Nephron progenitor cell (in vitro differentiated cells): ENCODE measurements at regions not wholly inside any gene's neighbourhood (a gene's known extent, or its start where the extent isn't known, plus 50 kb on each side); places are given as distances from the start of the nearest gene placed in this dataset.
"Not testable (repeated sequence)": the region's sequence is repeated elsewhere in the genome, so short reads cannot be mapped to it uniquely, and the experiment has no call there.

ENCODE experiments used
- DNase-seq: peaks from one replicate; pipeline ENCODE4 v3.0.0; 2021
- H3K27ac Mint-ChIP-seq: 2 replicates; pipeline ENCODE4 v1.8.0; 2021; ENCODE audit warnings: mild to moderate bottlenecking, moderate library complexity, mixed read lengths
- H3K27me3 Mint-ChIP-seq: 2 replicates; pipeline ENCODE4 v1.8.0; 2021; ENCODE audit warnings: mild to moderate bottlenecking, low read depth, mixed read lengths; ENCODE audit not compliant: poor library complexity
- H3K36me3 Mint-ChIP-seq: 2 replicates; pipeline ENCODE4 v1.8.0; 2021; ENCODE audit warnings: low read depth, mixed read lengths
- H3K4me1 Mint-ChIP-seq: 2 replicates; pipeline ENCODE4 v1.8.0; 2021; ENCODE audit warnings: mixed read lengths
- H3K4me3 Mint-ChIP-seq: 2 replicates; pipeline ENCODE4 v1.8.0; 2021; ENCODE audit warnings: mild to moderate bottlenecking, moderate library complexity, mixed read lengths
- H3K9me3 Mint-ChIP-seq: 2 replicates; pipeline ENCODE4 v1.8.0; 2021; ENCODE audit warnings: mild to moderate bottlenecking, moderate library complexity, mixed read lengths
- CTCF ChIP-seq: fragments of 200-600 bp; sonication (generic); IDR thresholded peaks from 2 replicates; pipeline ENCODE4 v1.5.0; 2021; ENCODE audit warnings: antibody characterized with exemption

DNA sequence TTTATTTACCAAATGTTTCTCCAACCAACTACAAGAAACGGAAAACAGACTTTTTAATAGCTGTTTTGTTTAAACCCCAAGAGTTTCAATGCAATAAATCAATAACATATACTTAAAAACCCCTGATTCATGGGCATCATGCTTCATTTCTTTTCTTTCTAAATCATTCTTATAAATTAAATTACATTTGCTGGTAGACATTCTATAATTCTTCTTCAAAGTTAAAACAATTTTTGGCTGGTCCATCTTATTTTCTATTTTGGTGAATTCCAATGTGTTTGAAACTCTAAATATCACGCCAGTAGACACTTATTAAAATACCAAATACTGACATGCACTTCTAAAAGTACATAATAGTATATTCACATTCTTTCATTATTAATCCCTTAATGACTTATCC is 408.6 kb downstream of the LIG4 start:
- Mint-ChIP-seq H3K27ac (no peak overlapping the region), H3K4me1 (peaks cover 7% of the 10 kb centered on the region), H3K4me3 (no peak overlapping the region), H3K9me3 (no peaks in the 10 kb centered on the region), H3K27me3 (no peaks in the 10 kb centered on the region), H3K36me3 (no peaks in the 10 kb centered on the region)
- no peak for TF ChIP-seq CTCF
- DNase-seq, result no peak

GRCh38 chr13:107803822-107804495 is 411.4 kb downstream of the LIG4 start:
- Mint-ChIP-seq H3K4me1 (peaks cover 7% of the 10 kb centered on the region), H3K27me3 (no peaks in the 10 kb centered on the region), H3K4me3 (no peak overlapping the region), H3K36me3 (no peaks in the 10 kb centered on the region), H3K27ac (peak overlapping the region; percentile 35), H3K9me3 (no peaks in the 10 kb centered on the region)
- DNase-seq, result no peak
- TF ChIP-seq CTCF, result no peak

DNA sequence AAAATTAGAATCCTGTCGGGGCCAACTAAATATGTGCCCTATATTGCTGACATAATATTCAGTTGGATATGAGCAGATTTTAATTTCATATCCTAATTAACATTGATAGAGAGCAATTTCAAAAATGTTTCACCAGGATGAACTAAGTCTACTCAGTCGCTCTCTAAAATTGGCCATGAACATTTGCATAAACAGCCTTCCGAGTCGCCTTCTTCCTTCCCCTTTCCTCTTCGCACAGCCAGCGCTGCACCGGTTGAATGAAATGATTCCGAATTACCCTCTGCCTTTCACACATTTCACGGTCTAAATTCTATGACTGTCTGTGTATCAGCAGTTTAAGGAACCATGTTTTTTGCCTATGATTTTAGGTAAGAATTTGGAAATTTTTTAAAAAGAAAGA is 413.7 kb downstream of the LIG4 start:
- H3K27me3 Mint-ChIP-seq, result peaks cover 4% of the 10 kb centered on the region
- peaks cover 7% of the 10 kb centered on the region for H3K4me1 Mint-ChIP-seq
- no peak overlapping the region for H3K4me3 Mint-ChIP-seq
- H3K27ac Mint-ChIP-seq, result peak overlapping the region; percentile 90
- H3K9me3 Mint-ChIP-seq, result no peaks in the 10 kb centered on the region
- H3K36me3 Mint-ChIP-seq, result no peaks in the 10 kb centered on the region
- no peak for TF ChIP-seq CTCF
- no peak for DNase-seq

- H3K27ac Mint-ChIP-seq, result no peak overlapping the region
- peaks cover 2% of the 10 kb centered on the region for H3K4me1 Mint-ChIP-seq
- no peak overlapping the region for H3K4me3 Mint-ChIP-seq
- no peaks in the 10 kb centered on the region for H3K9me3 Mint-ChIP-seq
- no peaks in the 10 kb centered on the region for H3K36me3 Mint-ChIP-seq
- DNase-seq, result no peak
- H3K27me3 Mint-ChIP-seq, result peaks cover 6% of the 10 kb centered on the region
- no peak for TF ChIP-seq CTCF
Observed at GRCh38 chr13:107799001-107799400, 416.3 kb downstream of the LIG4 start.

DNA sequence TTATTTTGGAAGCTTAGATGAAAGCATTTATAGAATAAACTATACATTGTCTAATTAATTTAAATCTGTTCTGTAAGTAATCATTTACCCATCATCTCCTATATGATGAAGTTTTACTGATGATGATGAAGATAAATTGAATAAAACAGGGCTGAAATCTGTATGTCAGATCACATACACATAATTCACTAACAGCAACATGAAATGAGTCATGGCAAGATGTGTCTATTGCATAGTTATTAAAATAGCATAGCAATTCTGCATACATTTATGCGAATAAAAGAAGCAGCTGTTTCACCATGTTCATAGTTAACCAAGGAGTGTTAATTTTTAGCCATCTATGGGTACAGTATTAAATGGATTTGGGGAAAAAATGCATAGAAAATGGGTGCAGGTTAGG is 424.9 kb downstream of the LIG4 start:
- TF ChIP-seq CTCF, result no peak
- Mint-ChIP-seq H3K4me1 (no peaks in the 10 kb centered on the region), H3K4me3 (no peak overlapping the region)

DNA sequence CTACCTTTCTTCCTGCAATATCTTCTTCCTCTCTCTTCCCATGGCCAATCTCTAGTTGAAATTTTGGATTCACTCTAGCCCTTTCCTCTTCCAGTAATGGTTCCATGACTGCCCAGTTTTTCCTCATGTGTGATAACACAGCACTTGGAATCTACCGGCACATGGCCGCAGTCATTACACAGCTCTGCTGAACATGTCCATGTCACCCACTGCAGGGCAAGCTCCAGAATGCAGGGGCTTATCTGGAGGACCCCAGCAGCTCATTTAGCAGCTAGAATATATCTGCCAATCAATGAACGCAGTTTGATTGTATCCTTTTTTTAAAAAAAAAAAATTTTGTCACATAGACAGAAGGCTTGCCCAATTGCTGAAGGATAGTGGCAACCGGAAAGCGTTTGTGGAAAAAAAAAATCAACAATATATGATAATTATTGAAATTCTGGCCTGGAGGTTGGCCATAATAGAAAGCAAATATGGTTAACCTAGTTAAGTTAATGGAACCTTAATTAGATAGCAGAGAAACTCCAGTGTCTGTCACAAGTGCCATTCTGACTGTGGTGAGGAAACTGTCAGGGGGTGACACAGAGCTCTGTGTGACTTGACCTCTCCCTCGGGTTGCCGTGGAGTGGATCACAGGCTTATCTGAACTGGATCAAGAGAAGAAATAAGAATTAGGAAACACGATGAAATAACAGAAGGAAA is 426.7 kb downstream of the LIG4 start:
- no peak for TF ChIP-seq CTCF
- H3K27me3 Mint-ChIP-seq, result no peaks in the 10 kb centered on the region
- no peak for DNase-seq
- no peak overlapping the region for H3K4me3 Mint-ChIP-seq
- no peak overlapping the region for H3K27ac Mint-ChIP-seq
- peaks cover 16% of the 10 kb centered on the region for H3K9me3 Mint-ChIP-seq
- H3K4me1 Mint-ChIP-seq, result no peaks in the 10 kb centered on the region
- H3K36me3 Mint-ChIP-seq, result no peaks in the 10 kb centered on the region

More for the DNA sequence above, 424.9 kb downstream of the LIG4 start:
- Mint-ChIP-seq H3K36me3 (no peaks in the 10 kb centered on the region), H3K27ac (no peak overlapping the region), H3K27me3 (peaks cover 3% of the 10 kb centered on the region), H3K9me3 (no peaks in the 10 kb centered on the region)
- no peak for DNase-seq

GRCh38 chr13:107782646-107783045 is 432.7 kb downstream of the LIG4 start:
- not testable (repeated sequence) for H3K27ac Mint-ChIP-seq, DNase-seq, H3K4me1 Mint-ChIP-seq, H3K4me3 Mint-ChIP-seq, H3K27me3 Mint-ChIP-seq, H3K36me3 Mint-ChIP-seq
- H3K9me3 Mint-ChIP-seq, result peaks cover 25% of the 10 kb centered on the region
